ENCODE measurements at regions not wholly inside any gene's neighbourhood (a gene's known extent, or its start where the extent isn't known, plus 50 kb on each side); places are given as distances from the start of the nearest gene placed in this dataset.

DNA sequence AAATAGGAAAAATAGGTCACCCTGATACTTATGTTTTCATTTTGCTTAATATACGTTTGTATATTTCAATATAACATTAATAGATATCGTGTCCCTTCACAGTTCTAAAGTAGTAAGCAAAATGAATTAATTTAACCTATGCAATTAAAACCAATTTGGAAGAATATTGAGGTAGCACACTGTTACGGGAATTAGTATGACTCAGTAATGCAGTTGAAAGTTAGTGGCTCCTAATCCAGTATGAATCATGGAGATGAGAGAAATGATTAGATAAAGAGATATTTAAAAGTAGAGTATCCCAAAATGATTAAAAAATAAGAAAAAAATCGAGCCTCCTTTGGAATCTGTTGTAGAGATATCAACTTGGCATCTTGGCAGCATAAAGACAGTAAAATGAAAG is 177.0 kb upstream of the SLITRK6 start:
- no peak for TF ChIP-seq PAX5 (IDR thresholded peaks at IDR 0.05; ENCODE audit: insufficient read depth, low read length, severe bottlenecking)
- TF ChIP-seq POLR2A (IDR thresholded peaks at IDR 0.05; ENCODE audit: low read depth, low read length), result no peak
- TF ChIP-seq TAF1 (IDR thresholded peaks at IDR 0.05; ENCODE audit: low read depth, low read length), result no peak

Data from GM12891 (cell line).